HepG2 (cell line): ENCODE measurements at regions not wholly inside any gene's neighbourhood (a gene's known extent, or its start where the extent isn't known, plus 50 kb on each side); places are given as distances from the start of the nearest gene placed in this dataset.

Source experiments
- ATAC-seq: fragments of 200-7000 bp; cut with Tn5 transposase; 3 replicates; pipeline ENCODE4 v1.9.1; 2020; ENCODE audit warnings: mild to moderate bottlenecking, moderate library complexity
- BruUV-seq: library from RNA; stranded (reverse); fragments of 400-500 nt; replicated peaks from 2 replicates; lab custom pipeline; 2021; lab: Mats Ljungman, UMichigan
- CTCF ChIA-PET: fragments of 300-600 bp; formaldehyde crosslinking; extraction: SDS; loops from one replicate; lab custom pipeline; 2021; ENCODE audit warnings: low total read pairs, inconsistent platforms, low intra/inter-chr PET ratio; lab: Yijun Ruan, JAX
- POLR2A ChIA-PET: fragments of 350-600 bp; sonication (Branson Sonifier 250); formaldehyde crosslinking; loops from one replicate; lab custom pipeline; 2020; ENCODE audit warnings: antibody characterized with exemption, inconsistent platforms; lab: Yijun Ruan, JAX
- DNase-seq: peaks from one replicate; pipeline ENCODE4 v3.0.0-alpha.2; 2015; ENCODE audit warnings: low spot score
- FAIRE-seq: peaks from 3 replicates; lab custom pipeline; 2011; peaks lifted over from hg19 to GRCh38; lab: Jason Lieb, UNC
- H2AFZ ChIP-seq: one replicate; pipeline ENCODE4 v1.6.1; 2011; ENCODE audit warnings: low read length, inconsistent platforms
- H3K27ac ChIP-seq: fragments of 300-600 bp; 3 replicates; pipeline ENCODE4 v1.8.0; 2011; ENCODE audit warnings: mixed run types, mild to moderate bottlenecking, mixed read lengths, low read length, inconsistent platforms; ENCODE audit not compliant: insufficient read depth; ENCODE audit errors: extremely low read length
- H3K27me3 ChIP-seq, 2 experiments: fragments of 200-600 bp in 1 of 2; 2 replicates in 1 of 2; 3 replicates in 1 of 2; pipeline versions ENCODE4 v1.6.0 to v1.8.0; 2011; ENCODE audit warnings: low read length in 2 of 2, mild to moderate bottlenecking in 2 of 2, moderate library complexity in 2 of 2, inconsistent platforms in 1 of 2; ENCODE audit not compliant: insufficient read depth in 2 of 2, control insufficient read depth in 1 of 2
- H3K36me3 ChIP-seq, 2 experiments: fragments of 200-600 bp in 1 of 2; replicated peaks in 1 of 2; 2 replicates in 1 of 2; 3 replicates in 1 of 2; pipeline versions ENCODE4 v1.5.1 to v1.8.0; 2011; ENCODE audit warnings: low read length in 2 of 2, inconsistent platforms in 1 of 2; ENCODE audit not compliant: insufficient read depth in 2 of 2, control insufficient read depth in 1 of 2
- H3K4me1 ChIP-seq: 2 replicates; pipeline ENCODE4 v1.5.1; 2012; ENCODE audit warnings: low read length, inconsistent platforms; ENCODE audit not compliant: insufficient read depth
- H3K4me2 ChIP-seq: 2 replicates; pipeline ENCODE4 v1.6.0; 2011; ENCODE audit warnings: low read depth, low read length, inconsistent platforms
- H3K4me3 ChIP-seq, 3 experiments: fragments of 200-600 bp in 1 of 3; sonication (generic), shearing (Covaris generic) in 1 of 3; replicated peaks in 1 of 3; 2 replicates each; pipeline ENCODE4 v1.5.1; 2011 to 2016; ENCODE audit warnings: low read length in 3 of 3, inconsistent platforms in 2 of 3, low read depth in 2 of 3, mild to moderate bottlenecking in 2 of 3, control low read depth in 1 of 3, mixed read lengths in 1 of 3; ENCODE audit not compliant: insufficient read depth in 1 of 3
- H3K79me2 ChIP-seq: one replicate; pipeline ENCODE4 v1.6.1; 2011; ENCODE audit warnings: low read length, inconsistent platforms; ENCODE audit not compliant: insufficient read depth
- H3K9ac ChIP-seq: 2 replicates; pipeline ENCODE4 v1.6.0; 2011; ENCODE audit warnings: mild to moderate bottlenecking, low read depth, low read length, inconsistent platforms; ENCODE audit not compliant: insufficient read depth
- H3K9me3 ChIP-seq: 2 replicates; pipeline ENCODE4 v1.5.1; 2012; ENCODE audit warnings: mild to moderate bottlenecking, low read length
- H4K20me1 ChIP-seq: 2 replicates; pipeline ENCODE4 v1.6.0; 2011; ENCODE audit warnings: inconsistent platforms, mild to moderate bottlenecking, low read length, moderate library complexity; ENCODE audit not compliant: insufficient read depth
- ARID2 ChIP-seq: sonication (generic); formaldehyde crosslinking; IDR thresholded peaks from 2 replicates; pipeline ENCODE4 v1.8.1; 2022; ENCODE audit warnings: mild to moderate bottlenecking, missing genetic modification reagents, borderline replicate concordance
- HNF4A ChIP-seq: sonication (generic); formaldehyde crosslinking; IDR thresholded peaks from 2 replicates; pipeline ENCODE4 v1.4.0; 2020; ENCODE audit warnings: missing genetic modification reagents
- HNRNPL ChIP-seq: fragments of 200-400 bp; formaldehyde crosslinking; IDR thresholded peaks from 2 replicates; pipeline ENCODE4 v1.6.1; 2017; ENCODE audit warnings: mild to moderate bottlenecking, low read depth, low read length
- HOXA3 ChIP-seq: sonication (generic); formaldehyde crosslinking; IDR thresholded peaks from 2 replicates; pipeline ENCODE4 v1.5.0; 2020; ENCODE audit warnings: missing genetic modification reagents
- NBN ChIP-seq: fragments of 450-650 bp; conservative IDR thresholded peaks from 2 replicates; pipeline ENCODE4 v1.6.1; 2017
- SNAPC5 ChIP-seq: sonication (generic); formaldehyde crosslinking; IDR thresholded peaks from 2 replicates; pipeline ENCODE4 v1.8.1; 2023; ENCODE audit warnings: mild to moderate bottlenecking, missing genetic modification reagents, borderline replicate concordance
- ZFP36L1 ChIP-seq: sonication (generic); formaldehyde crosslinking; IDR thresholded peaks from 2 replicates; pipeline ENCODE4 v1.8.0; 2022; ENCODE audit warnings: mild to moderate bottlenecking, missing genetic modification reagents, moderate library complexity
- ZFYVE20 ChIP-seq: sonication (generic); formaldehyde crosslinking; IDR thresholded peaks from 2 replicates; pipeline ENCODE4 v1.8.0; 2023; ENCODE audit warnings: low read depth, mild to moderate bottlenecking, moderate library complexity, missing genetic modification reagents, borderline replicate concordance
- ZNF230 ChIP-seq: sonication (generic); formaldehyde crosslinking; IDR thresholded peaks from 2 replicates; pipeline ENCODE4 v1.4.0; 2020; ENCODE audit warnings: mild to moderate bottlenecking, missing genetic modification reagents
- ZNF34 ChIP-seq: sonication (generic); formaldehyde crosslinking; IDR thresholded peaks from 2 replicates; pipeline ENCODE4 v1.4.0; 2020; ENCODE audit warnings: mild to moderate bottlenecking, missing genetic modification reagents, borderline replicate concordance
- ZNF512B ChIP-seq: sonication (generic); formaldehyde crosslinking; IDR thresholded peaks from 2 replicates; pipeline ENCODE4 v1.5.1; 2020; ENCODE audit warnings: missing genetic modification reagents, mild to moderate bottlenecking, borderline replicate concordance
- ZNF589 ChIP-seq: sonication (generic); formaldehyde crosslinking; conservative IDR thresholded peaks from 2 replicates; pipeline ENCODE4 v1.8.0; 2022; ENCODE audit warnings: mild to moderate bottlenecking, moderate library complexity, missing genetic modification reagents
- ZNF737 ChIP-seq: sonication (generic); formaldehyde crosslinking; IDR thresholded peaks from 2 replicates; pipeline ENCODE4 v1.5.0; 2020; ENCODE audit warnings: missing genetic modification reagents, mild to moderate bottlenecking, borderline replicate concordance
- WGBS: methylation state at CpG from one replicate; pipeline ENCODE4 v1.1.6; 2017; ENCODE audit warnings: low lambda C conversion rate; 5-methylcytosine and 5-hydroxymethylcytosine counted together
- in situ Hi-C: cut with HindIII; loops from 2 replicates; pipeline ENCODE4 v1.10.0; 2017; ENCODE audit warnings: low pct_unique_long_range_greater_than_20kb; ENCODE audit not compliant: extremely low pct_ligation_motif_present
- intact Hi-C: fragments of 100-400 bp; cut with micrococcal nuclease; formaldehyde crosslinking; loops from one replicate; pipeline ENCODE4 v1.10.0; 2022; ENCODE audit not compliant: unreplicated experiment
- TF ChIP-seq, protein P1 (sequence below), 2 experiments: sonication (generic) in 1 of 2; formaldehyde crosslinking in 1 of 2; IDR thresholded peaks; 2 replicates each; pipeline versions ENCODE4 v1.4.0 to v1.6.1; 2016 to 2020; ENCODE audit warnings: borderline replicate concordance in 1 of 2, low read depth in 1 of 2, mild to moderate bottlenecking in 1 of 2, missing genetic modification reagents in 1 of 2
- TF ChIP-seq, protein P2 (sequence below): sonication (generic); formaldehyde crosslinking; IDR thresholded peaks from 2 replicates; pipeline ENCODE4 v1.5.1; 2020; ENCODE audit warnings: missing genetic modification reagents, mild to moderate bottlenecking, borderline replicate concordance

- H3K36me3 ChIP-seq: no peaks in the 10 kb centered on the region
- TF ChIP-seq ZNF512B (no peak), ZFP36L1 (CRISPR knock-in tag) (no peak), NBN (no peak), ZFYVE20 (CRISPR knock-in tag) (no peak), SNAPC5 (CRISPR knock-in tag) (no peak), HOXA3 (CRISPR knock-in tag) (no peak), ZNF589 (CRISPR knock-in tag) (no peak), HNRNPL (no peak), ZNF737 (no peak), ZNF34 (CRISPR knock-in tag) (no peak), ZNF230 (CRISPR knock-in tag) (no peak), HNF4A (CRISPR knock-in tag) (no peak), ARID2 (CRISPR knock-in tag) (no peak)
- TF ChIP-seq, protein P1, sequence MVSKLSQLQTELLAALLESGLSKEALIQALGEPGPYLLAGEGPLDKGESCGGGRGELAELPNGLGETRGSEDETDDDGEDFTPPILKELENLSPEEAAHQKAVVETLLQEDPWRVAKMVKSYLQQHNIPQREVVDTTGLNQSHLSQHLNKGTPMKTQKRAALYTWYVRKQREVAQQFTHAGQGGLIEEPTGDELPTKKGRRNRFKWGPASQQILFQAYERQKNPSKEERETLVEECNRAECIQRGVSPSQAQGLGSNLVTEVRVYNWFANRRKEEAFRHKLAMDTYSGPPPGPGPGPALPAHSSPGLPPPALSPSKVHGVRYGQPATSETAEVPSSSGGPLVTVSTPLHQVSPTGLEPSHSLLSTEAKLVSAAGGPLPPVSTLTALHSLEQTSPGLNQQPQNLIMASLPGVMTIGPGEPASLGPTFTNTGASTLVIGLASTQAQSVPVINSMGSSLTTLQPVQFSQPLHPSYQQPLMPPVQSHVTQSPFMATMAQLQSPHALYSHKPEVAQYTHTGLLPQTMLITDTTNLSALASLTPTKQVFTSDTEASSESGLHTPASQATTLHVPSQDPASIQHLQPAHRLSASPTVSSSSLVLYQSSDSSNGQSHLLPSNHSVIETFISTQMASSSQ (IDR thresholded peaks at IDR 0.05; ENCODE audit: low read depth): no peak
- TF ChIP-seq, protein P1 (CRISPR knock-in tag; IDR thresholded peaks at IDR 0.05; ENCODE audit: borderline replicate concordance): no peak
- TF ChIP-seq, protein P2, sequence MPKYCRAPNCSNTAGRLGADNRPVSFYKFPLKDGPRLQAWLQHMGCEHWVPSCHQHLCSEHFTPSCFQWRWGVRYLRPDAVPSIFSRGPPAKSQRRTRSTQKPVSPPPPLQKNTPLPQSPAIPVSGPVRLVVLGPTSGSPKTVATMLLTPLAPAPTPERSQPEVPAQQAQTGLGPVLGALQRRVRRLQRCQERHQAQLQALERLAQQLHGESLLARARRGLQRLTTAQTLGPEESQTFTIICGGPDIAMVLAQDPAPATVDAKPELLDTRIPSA (CRISPR knock-in tag): no peak
- H3K4me1 ChIP-seq: no peaks in the 10 kb centered on the region
- no peak overlapping the region for H2AFZ ChIP-seq
- ChIA-PET CTCF (no interaction called here), POLR2A (no interaction called here)
- no peak overlapping the region for H3K9ac ChIP-seq
- no peak overlapping the region for H3K4me3 ChIP-seq
- in situ Hi-C loops: no loop called here
- BruUV-seq: no TSS peak
- DNase-seq (no peak), FAIRE-seq (no peak), ATAC-seq (no peak)
- H3K9me3 ChIP-seq: no peaks in the 10 kb centered on the region
- H3K27me3 ChIP-seq: peaks cover 2 to 43% of the 10 kb centered on the region in 2 experiments
- WGBS: 5% methylated on average over 11 of the region's 13 CpGs
- H3K79me2 ChIP-seq: no peaks in the 10 kb centered on the region
- H3K4me2 ChIP-seq: no peak overlapping the region
- no peak overlapping the region for H3K27ac ChIP-seq
- no peaks in the 10 kb centered on the region for H4K20me1 ChIP-seq
- intact Hi-C loops: no loop called here
Observed at GRCh38 chr5:2272755-2273154, 390.0 kb upstream of the IRX4 start.
